Colonic mucosa (tissue), 4 donors: ENCODE measurements at regions not wholly inside any gene's neighbourhood (a gene's known extent, or its start where the extent isn't known, plus 50 kb on each side); places are given as distances from the start of the nearest gene placed in this dataset.

ENCODE experiments used
- DNase-seq: peaks from one replicate; pipeline ENCODE4 v3.0.0-alpha.2; 2020
- H3K27ac ChIP-seq: fragments of 200-600 bp; one replicate; pipeline ENCODE4 v1.8.0; 2021
- H3K27me3 ChIP-seq: fragments of 200-600 bp; one replicate; pipeline ENCODE4 v1.8.0; 2021
- H3K36me3 ChIP-seq: fragments of 200-600 bp; one replicate; pipeline ENCODE4 v1.8.0; 2021
- H3K4me1 ChIP-seq: fragments of 200-600 bp; one replicate; pipeline ENCODE4 v1.8.0; 2021; ENCODE audit warnings: mild to moderate bottlenecking
- H3K4me3 ChIP-seq: fragments of 200-600 bp; one replicate; pipeline ENCODE4 v1.8.0; 2021
- H3K9ac ChIP-seq, 2 donors: one replicate each; pipeline ENCODE4 v1.7.0; 2013; ENCODE audit warnings: control low read depth in 2 of 2, low read depth in 2 of 2, low read length in 2 of 2
- H3K9me3 ChIP-seq: fragments of 200-600 bp; one replicate; pipeline ENCODE4 v1.8.0; 2021
- intact Hi-C: fragments of 100-400 bp; cut with DNase I; formaldehyde crosslinking; loops from one replicate; pipeline ENCODE4 v1.14.1; 2022
- TF ChIP-seq, protein P1 (sequence below): fragments of 200-600 bp; IDR thresholded peaks from one replicate; pipeline ENCODE4 v1.8.0; 2022; ENCODE audit warnings: antibody characterized with exemption, mild to moderate bottlenecking
- donor health status: healthy.
- donor health status: DM: no; HTN: no; CAD: no.
- donor health status: DM: no; HTN: no; CAD: no.

DNA sequence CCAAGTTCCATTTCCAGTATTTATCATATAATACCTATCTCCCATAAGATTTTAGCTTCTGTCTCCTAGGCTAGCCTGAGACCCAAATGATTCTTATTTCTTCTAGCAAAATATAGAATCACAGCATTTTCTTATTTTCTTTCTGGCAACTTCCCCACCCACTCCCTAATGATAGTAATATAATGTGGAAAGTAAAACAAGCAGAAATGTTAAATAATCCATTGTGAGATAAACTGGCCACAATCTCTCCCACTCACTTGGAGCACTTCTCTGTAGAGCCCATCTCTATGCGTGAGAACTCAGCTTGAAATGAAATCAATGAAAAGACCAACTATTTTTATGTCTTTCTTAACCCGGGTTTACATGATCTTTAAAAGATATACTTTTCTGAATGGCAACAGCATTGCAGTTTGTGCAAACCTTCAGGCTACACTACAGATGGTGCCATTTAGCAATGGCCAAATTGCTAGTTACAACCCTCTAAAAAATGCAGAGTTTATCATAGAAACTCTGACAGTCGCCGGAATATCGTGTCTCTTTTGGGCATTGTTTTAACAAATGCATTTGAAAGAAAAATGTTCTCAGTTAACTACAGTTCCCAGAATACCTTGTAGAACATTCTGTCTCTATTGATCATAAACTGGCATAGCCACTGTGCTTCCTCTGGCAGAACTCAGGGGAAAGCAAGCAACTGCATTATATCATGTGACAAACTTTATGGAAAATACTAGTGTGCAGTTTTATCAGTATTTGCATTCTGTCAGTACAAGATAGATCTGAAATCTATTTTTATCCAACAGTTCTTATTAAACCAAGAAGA lies 1407.4 kb upstream of the ZEB2 start:
- intact Hi-C loops, result no loop called here
- TF ChIP-seq, protein P1, sequence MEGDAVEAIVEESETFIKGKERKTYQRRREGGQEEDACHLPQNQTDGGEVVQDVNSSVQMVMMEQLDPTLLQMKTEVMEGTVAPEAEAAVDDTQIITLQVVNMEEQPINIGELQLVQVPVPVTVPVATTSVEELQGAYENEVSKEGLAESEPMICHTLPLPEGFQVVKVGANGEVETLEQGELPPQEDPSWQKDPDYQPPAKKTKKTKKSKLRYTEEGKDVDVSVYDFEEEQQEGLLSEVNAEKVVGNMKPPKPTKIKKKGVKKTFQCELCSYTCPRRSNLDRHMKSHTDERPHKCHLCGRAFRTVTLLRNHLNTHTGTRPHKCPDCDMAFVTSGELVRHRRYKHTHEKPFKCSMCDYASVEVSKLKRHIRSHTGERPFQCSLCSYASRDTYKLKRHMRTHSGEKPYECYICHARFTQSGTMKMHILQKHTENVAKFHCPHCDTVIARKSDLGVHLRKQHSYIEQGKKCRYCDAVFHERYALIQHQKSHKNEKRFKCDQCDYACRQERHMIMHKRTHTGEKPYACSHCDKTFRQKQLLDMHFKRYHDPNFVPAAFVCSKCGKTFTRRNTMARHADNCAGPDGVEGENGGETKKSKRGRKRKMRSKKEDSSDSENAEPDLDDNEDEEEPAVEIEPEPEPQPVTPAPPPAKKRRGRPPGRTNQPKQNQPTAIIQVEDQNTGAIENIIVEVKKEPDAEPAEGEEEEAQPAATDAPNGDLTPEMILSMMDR, result no peak
- Histone ChIP-seq H3K9ac (no peak overlapping the region), H3K4me1 (no peaks in the 10 kb centered on the region), H3K9me3 (no peaks in the 10 kb centered on the region), H3K27me3 (no peaks in the 10 kb centered on the region), H3K4me3 (no peak overlapping the region), H3K27ac (no peak overlapping the region), H3K36me3 (no peaks in the 10 kb centered on the region)
- no peak for DNase-seq

DNA sequence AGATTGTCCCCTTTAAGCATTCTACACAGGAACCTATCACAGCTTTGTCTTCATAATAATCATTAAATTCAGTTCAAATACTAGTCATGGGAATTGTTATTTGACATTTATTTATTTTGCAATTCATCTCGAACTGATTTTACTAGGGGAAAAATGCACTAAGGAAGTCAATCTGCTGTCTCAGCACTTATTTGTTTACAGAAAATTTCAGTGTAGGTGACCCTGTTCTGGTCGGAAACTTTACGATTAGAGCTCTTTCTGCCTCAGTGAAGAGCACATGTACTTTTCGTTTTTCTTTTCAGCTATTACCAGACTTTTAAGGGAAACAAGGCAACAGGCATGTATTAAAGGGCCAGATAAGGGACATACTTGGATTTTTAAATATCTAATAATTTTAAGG lies 1405.7 kb upstream of the ZEB2 start:
- intact Hi-C loops, result no loop called here
- Histone ChIP-seq H3K27ac (no peak overlapping the region), H3K9me3 (no peaks in the 10 kb centered on the region), H3K4me3 (no peak overlapping the region), H3K9ac (no peak overlapping the region), H3K4me1 (no peaks in the 10 kb centered on the region), H3K36me3 (no peaks in the 10 kb centered on the region), H3K27me3 (no peaks in the 10 kb centered on the region)
- TF ChIP-seq, protein P1, result no peak
- no peak for DNase-seq

DNA sequence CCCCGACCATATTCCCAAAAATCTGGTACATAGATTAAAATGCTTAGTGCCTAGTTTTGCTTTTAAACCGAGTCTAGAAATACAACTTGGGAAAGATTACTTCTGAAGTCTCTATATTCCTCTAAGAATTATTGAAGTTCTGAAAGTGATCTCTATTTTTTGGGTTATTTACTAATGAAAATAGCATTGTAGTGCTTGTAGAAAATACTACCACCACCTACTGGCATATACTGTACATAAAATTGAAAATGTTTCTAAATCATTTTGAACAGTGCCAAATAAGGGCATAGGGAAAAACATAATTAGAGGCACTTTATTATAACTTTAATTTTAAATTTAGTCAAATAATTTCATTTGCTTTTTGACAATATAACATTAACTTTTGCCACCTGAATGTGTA lies 1399.6 kb upstream of the ZEB2 start:
- TF ChIP-seq, protein P1, result no peak
- Histone ChIP-seq H3K27ac (no peak overlapping the region), H3K36me3 (no peaks in the 10 kb centered on the region), H3K4me1 (no peaks in the 10 kb centered on the region), H3K27me3 (no peaks in the 10 kb centered on the region), H3K9ac (no peak overlapping the region), H3K4me3 (no peak overlapping the region), H3K9me3 (no peaks in the 10 kb centered on the region)
- intact Hi-C loops, result no loop called here
- no peak for DNase-seq

DNA sequence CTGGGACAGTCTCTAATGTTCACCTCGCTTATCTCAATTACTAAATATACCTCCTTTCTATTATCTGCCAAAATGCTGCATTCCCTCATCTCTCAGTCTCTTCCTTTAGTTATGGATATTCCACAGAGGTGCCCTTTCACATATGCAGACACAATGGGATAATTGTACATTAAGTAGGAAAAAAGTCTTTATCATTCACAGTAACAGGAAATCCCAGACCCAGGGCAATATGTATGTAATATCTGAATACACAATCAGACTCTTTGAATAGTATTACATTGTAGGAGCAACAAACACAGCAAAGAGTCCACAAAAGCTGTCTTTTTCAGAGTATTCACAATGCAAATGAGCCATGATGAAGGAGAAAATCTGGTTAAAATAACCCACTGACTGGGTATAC lies 1399.0 kb upstream of the ZEB2 start:
- intact Hi-C loops, result no loop called here
- Histone ChIP-seq H3K9me3 (no peaks in the 10 kb centered on the region), H3K27ac (no peak overlapping the region), H3K4me3 (no peak overlapping the region), H3K36me3 (no peaks in the 10 kb centered on the region), H3K9ac (no peak overlapping the region), H3K27me3 (no peaks in the 10 kb centered on the region), H3K4me1 (no peaks in the 10 kb centered on the region)
- TF ChIP-seq, protein P1, result no peak
- DNase-seq, result no peak

DNA sequence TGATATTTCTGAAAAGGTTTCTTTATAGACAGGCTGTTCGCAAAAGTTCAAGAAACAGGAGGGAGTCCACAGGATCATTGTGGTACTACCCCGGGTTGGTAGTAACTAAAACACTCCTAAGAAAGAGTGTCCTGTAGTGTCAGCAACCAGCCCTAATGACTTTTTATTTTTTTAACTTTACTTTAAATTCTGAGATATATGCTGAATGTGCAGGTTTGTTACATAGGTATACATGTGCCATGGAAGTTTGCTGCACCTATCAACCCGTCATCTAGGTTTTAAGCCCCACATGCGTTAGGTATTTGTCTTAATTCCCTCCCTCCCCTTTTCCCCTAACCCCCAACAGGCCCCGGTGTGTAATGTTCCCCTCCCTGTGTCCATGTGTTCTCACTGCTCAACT lies 1396.9 kb upstream of the ZEB2 start:
- H3K27ac ChIP-seq, result no peak overlapping the region
- no peak overlapping the region for H3K4me3 ChIP-seq
- no peaks in the 10 kb centered on the region for H3K4me1 ChIP-seq
- H3K9ac ChIP-seq, result no peak overlapping the region
- intact Hi-C loops, result no loop called here
- no peaks in the 10 kb centered on the region for H3K27me3 ChIP-seq
- H3K9me3 ChIP-seq, result no peaks in the 10 kb centered on the region
- H3K36me3 ChIP-seq, result no peaks in the 10 kb centered on the region
- TF ChIP-seq, protein P1, result no peak
- DNase-seq, result no peak
